Endothelial cell of umbilical vein (primary cell): ENCODE measurements at regions not wholly inside any gene's neighbourhood (a gene's known extent, or its start where the extent isn't known, plus 50 kb on each side); places are given as distances from the start of the nearest gene placed in this dataset.

Experiments used
- EZH2 ChIP-seq: IDR thresholded peaks from 2 replicates; pipeline ENCODE4 v1.6.1; 2012; ENCODE audit warnings: borderline replicate concordance, low read depth, mild to moderate bottlenecking, moderate library complexity, low read length, inconsistent platforms; ENCODE audit not compliant: severe bottlenecking
- POLR2A ChIP-seq: IDR thresholded peaks from 2 replicates; pipeline ENCODE4 v1.6.1; 2012; ENCODE audit warnings: low read depth, mild to moderate bottlenecking, control low read depth, low read length
- TF ChIP-seq, protein P1 (sequence below), 2 donors: IDR thresholded peaks; 1 replicate in 1 of 2; 2 replicates in 1 of 2; pipeline ENCODE4 v1.5.1; 2011; ENCODE audit warnings: low read length in 2 of 2, mild to moderate bottlenecking in 2 of 2, moderate library complexity in 2 of 2, control low read depth in 1 of 2, inconsistent platforms in 1 of 2, low read depth in 1 of 2; ENCODE audit not compliant: insufficient read depth in 1 of 2; ENCODE audit errors: extremely low read depth in 1 of 2

GRCh38 chr7:106344211-106344610, 59.4 kb upstream of the NAMPT start:
- TF ChIP-seq, protein P1, sequence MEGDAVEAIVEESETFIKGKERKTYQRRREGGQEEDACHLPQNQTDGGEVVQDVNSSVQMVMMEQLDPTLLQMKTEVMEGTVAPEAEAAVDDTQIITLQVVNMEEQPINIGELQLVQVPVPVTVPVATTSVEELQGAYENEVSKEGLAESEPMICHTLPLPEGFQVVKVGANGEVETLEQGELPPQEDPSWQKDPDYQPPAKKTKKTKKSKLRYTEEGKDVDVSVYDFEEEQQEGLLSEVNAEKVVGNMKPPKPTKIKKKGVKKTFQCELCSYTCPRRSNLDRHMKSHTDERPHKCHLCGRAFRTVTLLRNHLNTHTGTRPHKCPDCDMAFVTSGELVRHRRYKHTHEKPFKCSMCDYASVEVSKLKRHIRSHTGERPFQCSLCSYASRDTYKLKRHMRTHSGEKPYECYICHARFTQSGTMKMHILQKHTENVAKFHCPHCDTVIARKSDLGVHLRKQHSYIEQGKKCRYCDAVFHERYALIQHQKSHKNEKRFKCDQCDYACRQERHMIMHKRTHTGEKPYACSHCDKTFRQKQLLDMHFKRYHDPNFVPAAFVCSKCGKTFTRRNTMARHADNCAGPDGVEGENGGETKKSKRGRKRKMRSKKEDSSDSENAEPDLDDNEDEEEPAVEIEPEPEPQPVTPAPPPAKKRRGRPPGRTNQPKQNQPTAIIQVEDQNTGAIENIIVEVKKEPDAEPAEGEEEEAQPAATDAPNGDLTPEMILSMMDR (IDR thresholded peaks at IDR 0.05; ENCODE audit: extremely low read depth in 1 of 2, insufficient read depth in 1 of 2, low read depth in 1 of 2, low read length in 2 of 2): no peak
- TF ChIP-seq POLR2A (no peak), EZH2 (no peak)
